DMS 273 (cell line): ENCODE measurements at regions not wholly inside any gene's neighbourhood (a gene's known extent, or its start where the extent isn't known, plus 50 kb on each side); places are given as distances from the start of the nearest gene placed in this dataset.

Experiments used
- DNase-seq: peaks from one replicate; lab custom pipeline; 2025; ENCODE audit not compliant: unreplicated experiment; lab: John Stamatoyannopoulos, UW

GRCh38 chr9:23635276-23635675 is 190.8 kb downstream of the ELAVL2 start:
- DNase-seq: no peak

GRCh38 chr9:23636199-23636598 is 189.8 kb downstream of the ELAVL2 start:
- no peak for DNase-seq

GRCh38 chr9:23638011-23638410 is 188.0 kb downstream of the ELAVL2 start:
- DNase-seq: no peak

GRCh38 chr9:23638837-23639426 is 187.1 kb downstream of the ELAVL2 start:
- no peak for DNase-seq
